ENCODE measurements at regions not wholly inside any gene's neighbourhood (a gene's known extent, or its start where the extent isn't known, plus 50 kb on each side); places are given as distances from the start of the nearest gene placed in this dataset.

- TF ChIP-seq POLR2AphosphoS5 (IDR thresholded peaks at IDR 0.05; ENCODE audit: low read depth, low read length) (no peak), POLR2A (IDR thresholded peaks at IDR 0.05; ENCODE audit: low read depth, low read length) (no peak), SPI1 (IDR thresholded peaks at IDR 0.05; ENCODE audit: low read depth, low read length) (no peak)
Observed at GRCh38 chr16:86027373-86028126, 128.6 kb downstream of the IRF8 start.
